Femur (tissue), 1 donor: ENCODE measurements at regions not wholly inside any gene's neighbourhood (a gene's known extent, or its start where the extent isn't known, plus 50 kb on each side); places are given as distances from the start of the nearest gene placed in this dataset.
"Not testable (repeated sequence)": the region's sequence is repeated elsewhere in the genome, so short reads cannot be mapped to it uniquely, and the experiment has no call there.

ENCODE experiments used
- DNase-seq: peaks from one replicate; pipeline ENCODE4 v3.0.0-alpha.2; 2017

GRCh38 chr6:90885611-90886056 lies 298.8 kb upstream of the MAP3K7 start:
- no peak for DNase-seq

DNA sequence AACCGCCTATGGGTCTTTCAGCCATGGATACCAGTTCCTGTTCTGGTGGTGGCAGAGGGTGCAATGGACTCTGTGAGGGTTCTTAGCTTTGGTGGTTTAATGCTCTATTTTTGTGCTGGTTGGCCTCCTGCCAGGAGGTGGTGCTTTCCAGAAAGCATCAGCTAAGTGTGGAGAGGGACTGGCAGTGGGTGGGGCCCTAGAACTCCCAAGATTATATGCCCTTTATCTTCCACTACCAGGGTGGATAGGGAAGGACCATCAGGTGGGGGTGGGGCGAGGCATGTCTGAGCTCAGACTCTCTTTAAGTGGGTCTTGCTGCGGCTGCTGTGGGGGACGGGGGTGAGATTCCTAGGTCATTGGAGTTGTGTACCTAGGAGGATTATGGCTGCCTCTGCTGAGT lies 298.3 kb upstream of the MAP3K7 start:
- not testable (repeated sequence) for DNase-seq

- DNase-seq: no peak
Measured at GRCh38 chr6:90877616-90878015, 290.7 kb upstream of the MAP3K7 start.

- no peak for DNase-seq
Measured at GRCh38 chr6:90874931-90875330, 288.1 kb upstream of the MAP3K7 start.

DNA sequence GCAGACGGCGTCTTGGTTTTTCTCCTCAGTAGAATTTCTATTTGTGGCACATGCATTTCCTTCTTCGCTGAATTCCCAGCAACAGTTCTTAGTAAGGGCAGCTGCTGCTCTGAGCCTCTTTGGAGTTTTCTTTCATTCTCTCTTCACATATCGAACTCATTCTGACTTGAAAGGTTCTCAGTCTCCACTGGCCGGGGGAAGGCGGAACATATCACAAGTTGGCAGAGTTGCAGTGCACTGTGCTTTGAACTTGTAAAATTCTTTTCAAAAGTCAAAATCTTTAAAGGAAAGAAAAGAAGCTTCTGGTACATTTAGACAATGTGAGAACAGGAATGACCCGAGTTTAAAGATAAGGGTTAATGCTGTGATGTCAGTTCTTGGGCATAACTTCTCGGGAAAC lies 286.1 kb upstream of the MAP3K7 start:
- DNase-seq: no peak

DNA sequence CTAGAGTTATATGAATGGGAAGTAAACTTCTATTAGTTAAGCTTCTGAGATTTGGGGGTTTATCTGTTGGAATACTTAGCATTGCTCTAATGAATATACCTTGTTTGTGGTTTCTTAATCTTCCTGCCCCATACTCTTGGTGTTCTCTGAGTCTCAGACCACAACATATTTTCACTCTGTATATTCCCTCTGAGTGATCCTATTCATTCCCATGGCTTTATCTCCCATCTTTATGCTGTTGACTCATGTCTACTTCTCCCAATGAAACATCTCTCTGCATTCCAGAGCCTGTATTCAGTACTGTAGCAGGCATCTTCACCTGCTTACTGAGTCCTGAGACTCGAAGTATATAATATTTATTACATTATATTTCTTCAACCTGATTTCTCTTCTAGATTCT lies 283.7 kb upstream of the MAP3K7 start:
- no peak for DNase-seq

- DNase-seq: no peak
Measured at GRCh38 chr6:90868656-90869055, 281.8 kb upstream of the MAP3K7 start.

- no peak for DNase-seq
Measured at GRCh38 chr6:90868256-90868655, 281.4 kb upstream of the MAP3K7 start.

DNA sequence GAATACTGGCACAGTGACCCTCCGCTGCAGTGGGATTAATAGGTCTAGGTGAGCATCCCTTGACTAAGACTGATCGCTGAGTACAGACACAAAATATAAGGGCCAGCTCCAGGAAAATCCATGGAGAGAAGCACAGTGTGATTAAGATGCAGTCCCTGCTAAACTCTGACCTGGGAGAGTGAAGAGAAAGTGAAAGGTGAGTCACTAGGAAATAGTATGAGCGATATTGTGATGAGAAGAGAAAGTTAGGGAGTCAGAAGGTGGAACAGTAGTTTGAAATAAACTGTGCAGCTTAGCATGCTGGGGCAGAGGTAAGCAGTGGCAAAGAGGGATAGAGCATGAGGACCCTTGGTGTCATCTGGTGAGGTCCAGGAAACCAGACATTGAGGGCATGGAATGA lies 278.6 kb upstream of the MAP3K7 start:
- no peak for DNase-seq

- DNase-seq: no peak
Measured at GRCh38 chr6:90863043-90863442, 276.2 kb upstream of the MAP3K7 start.

- DNase-seq: no peak
Measured at GRCh38 chr6:90860822-90861601, 274.1 kb upstream of the MAP3K7 start.

GRCh38 chr6:90859612-90860011 lies 272.7 kb upstream of the MAP3K7 start:
- no peak for DNase-seq

DNA sequence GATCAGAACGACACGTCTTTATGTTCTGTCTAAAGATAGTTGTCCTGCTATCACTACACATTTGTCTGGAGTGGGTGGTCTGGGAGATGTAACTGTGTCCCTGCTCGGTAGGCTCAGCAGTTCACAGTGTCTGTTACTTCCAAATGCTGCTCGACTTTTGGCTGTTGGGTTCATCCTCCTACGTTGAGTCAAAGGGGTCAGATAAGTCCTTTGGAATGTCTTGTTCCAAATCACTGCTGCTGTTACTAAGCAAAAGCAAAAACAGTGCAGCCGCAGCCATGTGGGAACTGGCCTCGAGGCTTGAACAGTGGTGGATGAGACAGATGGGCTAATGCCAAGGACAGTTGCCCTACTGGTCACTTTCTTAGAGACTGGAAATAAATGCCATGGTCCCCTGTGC lies 272.2 kb upstream of the MAP3K7 start:
- DNase-seq: no peak

GRCh38 chr6:90849686-90850085 lies 262.8 kb upstream of the MAP3K7 start:
- DNase-seq: no peak

- no peak for DNase-seq
Measured at GRCh38 chr6:90846824-90847223, 260.0 kb upstream of the MAP3K7 start.

- DNase-seq: no peak
Measured at GRCh38 chr6:90835596-90836212, 248.8 kb upstream of the MAP3K7 start.

DNA sequence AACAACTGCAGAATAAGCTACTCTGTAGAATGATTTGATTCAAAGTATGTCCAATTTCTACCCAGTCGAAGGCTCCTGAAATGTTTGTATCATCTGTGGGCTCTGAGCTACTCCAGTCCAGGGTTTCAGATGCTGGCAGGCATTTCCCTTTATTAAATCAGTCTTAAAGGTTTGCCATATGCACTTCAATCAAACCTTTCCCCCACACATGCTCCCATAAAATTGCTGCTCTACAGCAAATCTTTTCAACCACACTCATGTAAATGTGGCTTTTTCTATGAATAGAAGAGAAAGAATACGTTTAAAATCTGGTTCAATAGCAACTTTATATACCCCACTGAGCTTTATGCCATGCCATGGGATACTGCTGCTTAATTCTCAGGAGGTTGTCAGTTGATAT lies 242.4 kb upstream of the MAP3K7 start:
- no peak for DNase-seq

GRCh38 chr6:90820436-90820835 lies 233.6 kb upstream of the MAP3K7 start:
- DNase-seq: no peak

GRCh38 chr6:90819483-90819882 lies 232.6 kb upstream of the MAP3K7 start:
- no peak for DNase-seq

DNA sequence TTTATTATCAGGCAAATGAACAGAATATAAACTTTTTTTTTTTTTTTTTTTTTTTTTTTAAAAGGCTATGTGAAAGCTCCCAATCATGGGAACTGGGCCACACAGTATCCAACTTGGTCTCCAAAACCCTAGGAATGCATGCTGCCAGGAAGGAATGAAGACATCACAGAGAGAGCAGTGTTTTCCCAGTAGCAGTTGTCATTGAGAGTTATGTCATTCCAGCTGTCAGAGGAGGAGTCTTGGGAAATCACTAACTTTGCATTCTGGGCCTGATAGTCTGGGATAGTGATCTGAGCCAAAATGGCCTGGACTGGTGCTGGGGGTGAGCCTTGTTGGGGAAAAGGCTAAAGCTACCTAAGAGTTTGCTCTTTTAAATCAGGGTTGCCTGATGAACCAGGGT lies 231.3 kb upstream of the MAP3K7 start:
- DNase-seq: peak; percentile 20

DNA sequence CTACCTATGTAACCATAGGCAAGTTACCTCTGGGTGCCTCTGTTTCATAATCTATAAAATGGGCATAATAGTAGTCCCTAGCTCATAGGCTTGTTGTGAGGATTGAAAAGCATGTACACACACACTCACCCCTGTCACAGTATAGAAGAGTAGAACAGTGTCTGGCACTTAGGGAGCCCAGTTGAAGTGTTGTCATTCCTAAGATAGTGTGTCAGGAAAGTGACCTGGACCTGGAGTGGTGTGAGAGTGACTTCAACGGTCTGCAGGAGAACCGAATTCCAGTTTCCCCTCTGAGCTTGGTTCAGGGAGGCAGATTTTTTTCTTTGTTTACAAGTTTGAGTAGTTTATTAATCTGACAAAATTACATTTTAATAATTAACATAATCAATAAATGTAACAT lies 229.9 kb upstream of the MAP3K7 start:
- no peak for DNase-seq

GRCh38 chr6:90811596-90812226 lies 224.8 kb upstream of the MAP3K7 start:
- no peak for DNase-seq

- no peak for DNase-seq
Measured at GRCh38 chr6:90809035-90809434, 222.2 kb upstream of the MAP3K7 start.
